HG03175 (cell line): ENCODE measurements at regions not wholly inside any gene's neighbourhood (a gene's known extent, or its start where the extent isn't known, plus 50 kb on each side); places are given as distances from the start of the nearest gene placed in this dataset.

Source experiments
- ATAC-seq: cut with Tn5 transposase; IDR thresholded peaks from one replicate; pipeline ENCODE4 v1.9.1; 2021; ENCODE audit warnings: mild to moderate bottlenecking, moderate library complexity; ENCODE audit not compliant: unreplicated experiment

DNA sequence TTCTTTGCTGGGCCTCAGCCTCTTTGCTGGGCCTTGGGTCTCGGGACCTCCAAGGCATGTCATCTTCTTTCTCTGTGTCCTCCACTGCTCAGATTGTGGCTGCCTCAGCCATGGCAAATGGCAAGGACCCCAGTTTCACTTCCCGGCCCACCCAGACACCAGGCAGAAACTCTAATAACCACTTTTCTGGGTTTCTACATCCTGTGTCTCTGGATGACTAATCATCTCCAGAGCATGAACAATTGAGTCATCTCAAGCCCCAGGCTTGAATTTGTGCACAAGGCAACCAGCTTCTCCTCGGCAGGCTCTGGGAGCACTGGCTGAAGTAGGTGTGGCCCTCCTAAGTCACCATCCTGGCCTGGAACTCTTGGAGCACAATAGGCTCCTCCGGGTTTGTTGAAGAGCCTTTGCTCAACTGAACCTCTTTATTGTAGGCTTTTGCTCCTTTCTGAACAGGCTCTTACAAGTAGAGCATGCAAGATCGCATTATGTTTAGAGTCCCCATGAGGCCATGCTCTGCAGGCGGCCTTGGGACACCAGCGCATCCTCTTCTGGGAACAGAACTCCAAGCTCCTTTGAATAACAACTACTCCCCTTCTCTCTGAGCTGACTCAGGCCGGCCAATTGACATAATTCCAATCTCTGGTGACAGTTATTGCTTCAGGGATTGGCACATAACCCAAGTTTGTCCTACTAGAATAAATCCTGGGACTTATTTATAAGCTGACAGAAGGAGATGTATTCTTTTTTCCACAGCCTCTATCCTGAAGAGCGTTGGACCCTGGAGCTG lies 218.1 kb downstream of the WDR11 start:
- peak; percentile 87 for ATAC-seq

DNA sequence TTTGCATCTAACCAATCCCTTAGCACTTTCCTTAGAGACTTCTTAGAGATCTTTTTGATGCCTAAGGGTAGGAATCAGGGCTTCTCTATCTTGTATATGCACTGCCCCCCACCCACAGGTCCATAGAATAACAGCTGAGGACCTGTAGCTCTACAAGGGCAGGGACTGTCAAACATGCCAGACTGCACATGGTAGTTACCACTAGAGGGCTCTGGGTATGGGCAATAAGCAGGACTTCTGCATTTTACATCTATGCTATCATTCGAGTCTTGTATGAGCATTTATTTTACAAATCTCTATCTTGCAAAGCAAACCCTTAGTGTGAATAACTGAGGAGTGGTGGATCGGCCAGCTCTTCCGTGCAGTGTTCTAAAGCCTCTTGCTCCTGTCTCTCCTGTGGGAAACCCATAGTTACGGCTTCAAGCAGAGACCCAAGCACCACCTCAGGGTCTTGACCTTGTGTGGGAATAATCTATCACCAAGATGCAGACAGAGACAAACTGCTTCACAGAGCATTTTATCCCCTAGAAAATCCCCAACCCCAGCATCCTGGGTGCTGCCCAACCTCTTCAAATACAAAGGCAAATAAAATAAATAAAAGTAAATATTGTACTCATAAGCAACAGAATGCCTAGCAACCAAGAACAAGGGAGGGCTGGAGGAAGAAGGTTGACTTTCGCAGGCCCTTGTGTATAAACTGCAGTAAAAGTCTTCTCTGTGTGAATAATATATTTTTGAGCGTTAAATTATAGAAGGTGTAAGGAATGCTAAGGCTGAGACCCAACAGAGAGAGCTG lies 219.3 kb downstream of the WDR11 start:
- no peak for ATAC-seq

DNA sequence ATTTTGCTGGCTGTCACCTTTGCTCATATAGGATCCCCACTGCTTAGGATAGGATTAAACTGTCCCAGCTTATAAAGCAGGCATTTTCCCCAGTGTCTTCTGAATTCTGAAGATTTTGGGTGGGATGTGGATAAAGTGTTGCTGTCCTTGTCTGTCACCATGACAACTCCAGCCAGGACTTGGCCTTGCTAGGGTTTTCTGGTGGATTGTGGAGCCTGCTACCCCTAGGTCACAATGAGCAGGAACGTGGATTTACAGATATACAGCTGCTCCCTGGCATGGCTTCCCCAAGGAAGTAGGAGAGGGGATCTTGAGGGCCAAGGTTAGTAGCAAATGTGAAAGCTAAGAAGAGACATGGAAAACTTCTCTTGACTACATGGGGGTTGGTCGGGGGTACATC lies 220.7 kb downstream of the WDR11 start:
- no peak for ATAC-seq

DNA sequence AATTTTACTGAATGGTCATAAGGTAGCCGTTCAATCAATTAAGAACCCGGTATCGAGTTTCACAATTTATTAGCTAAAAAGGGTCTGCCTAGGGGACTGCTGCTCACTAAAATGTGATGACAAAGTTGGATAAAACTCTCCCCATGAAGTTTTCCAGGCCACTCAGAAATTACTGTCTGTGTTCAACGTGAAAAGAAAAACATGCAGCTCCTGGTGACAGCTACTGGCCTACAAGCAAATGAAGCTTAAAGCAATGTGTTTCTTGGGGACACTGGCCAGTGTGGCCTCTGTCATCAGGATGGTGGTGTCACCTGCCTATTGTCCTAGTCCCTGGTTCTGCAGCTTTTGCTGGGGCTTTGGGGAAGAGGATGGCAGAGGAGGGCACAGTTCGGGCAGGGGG lies 222.6 kb downstream of the WDR11 start:
- no peak for ATAC-seq

DNA sequence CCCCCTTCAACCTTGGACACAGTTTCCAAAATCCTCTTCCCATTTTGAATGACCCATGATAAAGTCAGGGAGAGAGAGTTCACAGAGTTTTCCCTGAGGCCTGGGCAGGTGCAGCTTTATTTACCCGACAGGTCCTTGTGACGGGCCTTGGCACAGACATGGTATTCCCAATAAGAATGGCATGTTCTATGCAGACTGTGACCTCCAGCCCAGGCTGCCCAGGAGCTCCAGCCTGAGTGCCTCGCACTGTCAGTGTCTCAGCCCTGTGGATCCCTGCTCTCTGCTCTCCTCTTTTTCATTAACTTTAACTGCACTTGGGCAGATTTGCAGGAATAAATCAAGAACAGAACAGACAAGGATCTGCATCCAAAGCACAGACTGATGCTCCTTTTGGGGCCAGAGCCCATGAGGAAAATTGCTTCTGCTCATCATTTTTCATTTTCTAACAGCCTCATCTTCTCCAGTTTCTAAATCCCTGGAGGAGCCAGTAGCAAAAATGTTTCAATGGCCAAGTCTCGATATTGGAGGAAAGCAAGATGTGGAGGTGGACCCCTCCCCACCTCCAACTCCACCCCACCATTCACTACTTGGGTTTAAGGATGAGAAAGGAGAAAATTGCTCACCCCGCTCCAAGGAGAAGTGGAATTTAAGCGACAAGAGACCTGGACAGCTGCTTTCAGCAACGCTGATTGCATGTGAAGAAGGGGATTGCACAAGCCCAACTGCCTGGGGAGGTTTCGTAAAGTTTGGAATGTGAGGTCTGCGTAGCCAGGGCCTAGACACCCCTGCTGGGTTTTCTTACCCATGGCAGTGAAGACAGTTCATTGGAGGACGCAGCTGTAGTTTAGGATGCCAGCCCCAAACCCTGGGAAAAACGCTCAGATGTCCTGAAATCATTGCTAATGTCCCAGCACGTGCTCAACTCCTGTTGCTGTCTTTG lies 225.9 kb downstream of the WDR11 start:
- ATAC-seq: no peak

DNA sequence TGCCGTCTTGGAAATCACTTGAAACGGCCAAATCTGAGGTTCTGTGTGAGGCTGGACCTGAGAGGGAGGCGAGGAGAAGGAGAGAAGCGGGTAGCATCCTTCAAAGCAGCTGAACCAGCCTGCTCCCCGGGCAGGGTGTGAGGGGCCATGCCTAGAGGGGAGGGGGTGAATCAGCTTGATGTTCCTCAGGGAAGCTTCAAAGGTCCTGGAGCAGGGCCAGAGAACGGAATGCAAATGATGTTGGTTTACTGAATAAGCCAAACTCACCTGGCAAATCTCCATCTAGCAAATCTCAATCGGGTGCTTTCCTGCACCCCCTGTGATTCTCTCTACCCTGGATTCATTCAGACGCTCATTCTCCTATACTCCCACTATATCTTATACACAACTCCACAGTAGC lies 226.9 kb downstream of the WDR11 start:
- no peak for ATAC-seq

DNA sequence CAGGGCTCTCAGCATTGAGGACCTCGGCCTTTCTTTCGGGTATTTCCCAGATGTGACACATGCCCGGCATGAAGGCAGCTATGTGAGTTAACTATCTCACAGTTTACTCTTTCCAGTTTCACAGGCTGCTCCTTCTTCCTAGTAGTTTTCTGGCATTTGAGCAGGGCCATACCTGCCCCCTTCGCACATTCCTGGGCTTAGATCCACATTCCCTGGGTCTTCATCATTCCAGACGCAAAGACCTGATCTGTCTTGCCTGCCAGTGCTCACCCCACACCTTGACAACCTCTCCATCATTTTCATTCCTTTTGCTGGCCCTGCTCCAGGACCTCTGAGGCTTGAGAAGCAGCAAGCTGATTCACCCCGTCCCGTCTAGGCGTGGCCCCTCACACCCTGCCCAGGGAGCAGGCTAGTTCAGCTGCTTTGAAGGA lies 227.5 kb downstream of the WDR11 start:
- no peak for ATAC-seq

DNA sequence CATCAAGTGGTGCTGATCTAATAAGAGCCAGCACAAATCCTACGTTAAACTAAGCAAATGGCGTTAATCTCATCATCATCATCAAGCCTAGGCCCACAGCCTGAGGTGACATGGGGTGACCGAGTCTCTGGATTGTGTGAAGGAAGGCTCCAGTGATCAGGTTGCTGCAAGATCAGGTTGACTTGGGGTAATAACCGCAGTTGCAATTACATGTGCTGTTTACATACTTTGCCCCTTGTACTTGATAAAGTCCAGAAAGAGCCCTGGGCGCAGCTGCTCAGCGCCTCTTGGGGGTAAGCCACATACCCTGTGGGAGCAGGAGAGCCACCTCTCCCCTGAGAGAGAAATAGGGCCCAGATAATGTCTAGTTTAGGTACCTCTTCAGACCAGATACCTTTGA lies 228.1 kb downstream of the WDR11 start:
- ATAC-seq: no peak

DNA sequence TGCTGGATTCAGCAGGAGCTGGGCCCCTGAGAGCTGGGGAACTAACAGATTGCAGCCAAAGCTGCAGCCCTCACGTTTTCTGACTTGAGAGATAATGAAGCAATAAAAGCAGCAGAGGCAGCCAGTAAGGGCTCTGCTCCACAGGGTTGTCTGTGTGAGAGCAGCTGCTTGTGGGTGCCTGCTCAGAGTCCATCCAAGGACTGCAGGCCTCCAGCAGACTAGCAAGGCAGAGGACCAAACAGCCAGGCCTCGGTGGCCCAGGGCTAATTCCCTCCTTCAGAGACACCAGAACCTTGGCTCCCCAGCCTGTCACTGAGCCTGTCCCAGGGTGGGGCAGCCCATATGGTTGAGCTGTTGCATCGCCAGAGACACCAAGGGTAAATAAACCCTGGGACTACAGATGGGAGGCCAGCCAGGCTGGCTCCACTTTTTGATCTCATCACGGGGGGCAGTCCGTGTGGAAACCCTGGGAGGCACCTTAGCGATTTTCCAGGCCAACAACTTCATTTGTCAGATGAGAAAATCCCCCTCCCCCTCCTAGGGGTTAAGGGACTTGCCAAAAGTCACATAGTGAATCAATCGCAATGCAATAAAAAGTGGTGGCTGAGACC lies 229.2 kb downstream of the WDR11 start:
- no peak for ATAC-seq

DNA sequence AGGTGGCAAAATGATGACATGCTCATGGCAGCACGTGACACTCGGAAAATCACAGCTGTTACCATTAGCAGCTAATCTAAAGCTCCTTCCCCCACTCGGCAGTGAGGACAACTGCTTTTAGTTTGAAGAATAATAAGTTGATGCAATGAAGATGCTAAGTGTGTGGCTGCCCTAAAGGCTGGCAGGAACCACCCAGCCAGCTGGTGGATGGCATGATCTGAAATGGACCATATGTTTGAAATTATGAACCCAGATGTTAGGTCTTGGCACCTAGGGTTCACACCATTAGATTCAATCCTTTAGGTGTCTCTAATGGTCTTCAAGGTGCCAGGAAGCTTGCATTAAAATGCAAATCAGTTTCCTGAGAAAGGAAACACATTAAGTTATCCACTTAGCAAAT lies 230.1 kb downstream of the WDR11 start:
- no peak for ATAC-seq

DNA sequence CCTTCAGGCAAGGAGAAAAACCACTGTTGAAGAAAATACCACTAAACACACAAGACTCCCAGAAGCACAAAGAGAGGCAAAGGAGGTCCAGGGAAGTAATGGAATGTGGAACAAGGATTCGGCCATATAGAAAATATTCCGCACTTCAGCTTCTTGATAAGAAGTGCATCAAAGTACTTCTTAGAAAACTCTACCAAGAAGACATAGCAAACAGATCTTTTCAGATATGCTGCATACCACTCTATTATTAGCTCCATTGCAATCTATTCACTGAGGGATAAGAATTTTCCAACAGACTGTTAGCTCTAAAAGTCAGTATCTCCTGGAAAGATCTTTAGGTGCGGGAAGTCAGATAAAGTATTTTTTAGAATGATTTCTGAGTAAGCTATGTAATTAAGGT lies 231.8 kb downstream of the WDR11 start:
- no peak for ATAC-seq

DNA sequence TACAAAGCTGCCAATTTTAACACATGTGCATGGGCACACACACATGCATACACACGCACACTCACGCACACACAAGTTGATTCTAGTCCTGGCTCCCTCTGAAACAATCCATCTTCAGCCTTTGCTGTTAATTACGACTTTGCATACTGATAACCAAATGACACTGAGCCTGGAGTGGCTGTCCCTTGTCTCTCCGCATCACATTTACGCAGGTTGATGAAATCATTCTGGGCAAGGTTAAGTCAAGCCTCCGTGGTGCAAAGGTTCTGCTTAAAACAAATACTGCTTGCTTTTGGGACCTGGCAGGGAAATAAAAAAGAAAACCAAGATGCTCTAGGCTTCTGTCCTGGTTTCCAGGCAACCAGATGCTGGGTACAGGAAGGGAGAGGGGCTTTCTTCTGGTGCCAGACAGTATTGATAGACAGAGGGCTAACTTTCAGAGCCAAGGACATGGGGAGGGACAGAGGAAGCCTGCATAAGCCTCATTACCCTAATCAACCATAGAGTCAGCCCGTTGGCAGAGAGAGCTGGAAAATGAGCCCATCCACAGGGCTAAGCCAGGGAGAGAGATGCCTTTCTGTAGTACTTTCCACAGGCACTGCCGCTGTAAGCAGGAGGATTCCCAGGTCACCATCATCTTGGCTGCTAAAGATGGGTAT lies 233.0 kb downstream of the WDR11 start:
- ATAC-seq: no peak

DNA sequence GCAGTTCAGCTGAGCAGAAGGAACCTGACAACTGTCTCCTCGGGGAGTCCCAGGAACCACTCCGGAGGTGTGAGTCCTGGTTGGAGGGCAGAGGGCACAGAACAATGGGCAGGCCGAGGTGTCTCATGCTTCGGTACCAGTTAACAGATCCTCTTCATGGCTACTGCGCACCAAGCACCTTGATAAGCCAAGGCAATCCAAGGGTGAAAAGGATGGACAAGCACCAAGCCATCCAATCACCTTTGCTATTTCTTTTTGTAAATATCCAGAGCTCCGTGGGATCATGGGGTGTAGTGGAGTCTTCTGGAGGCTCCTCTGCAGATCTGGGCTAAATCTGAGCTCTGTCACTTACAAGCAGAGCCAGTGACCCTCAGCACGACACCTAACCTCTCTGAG lies 233.5 kb downstream of the WDR11 start:
- ATAC-seq: no peak

DNA sequence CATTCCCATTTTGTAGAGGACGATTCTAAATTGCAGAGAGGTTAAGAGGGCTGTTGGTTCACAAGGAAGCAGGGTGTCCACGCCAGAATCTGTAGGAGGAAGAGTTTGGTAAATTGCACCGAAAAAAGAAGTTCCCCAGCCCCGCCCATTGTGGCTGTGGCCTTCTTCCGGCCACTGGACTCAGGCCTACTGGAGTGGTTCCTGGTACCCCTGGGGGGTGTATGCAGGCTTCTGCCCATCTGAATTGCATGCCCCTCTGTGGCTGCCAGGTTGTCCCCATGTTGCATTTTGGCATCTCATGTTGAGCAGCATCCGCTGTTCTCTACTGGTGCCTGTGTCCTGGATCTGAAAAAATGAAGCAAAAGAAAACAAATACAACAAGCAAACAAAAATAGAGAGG lies 234.2 kb downstream of the WDR11 start:
- ATAC-seq: no peak

DNA sequence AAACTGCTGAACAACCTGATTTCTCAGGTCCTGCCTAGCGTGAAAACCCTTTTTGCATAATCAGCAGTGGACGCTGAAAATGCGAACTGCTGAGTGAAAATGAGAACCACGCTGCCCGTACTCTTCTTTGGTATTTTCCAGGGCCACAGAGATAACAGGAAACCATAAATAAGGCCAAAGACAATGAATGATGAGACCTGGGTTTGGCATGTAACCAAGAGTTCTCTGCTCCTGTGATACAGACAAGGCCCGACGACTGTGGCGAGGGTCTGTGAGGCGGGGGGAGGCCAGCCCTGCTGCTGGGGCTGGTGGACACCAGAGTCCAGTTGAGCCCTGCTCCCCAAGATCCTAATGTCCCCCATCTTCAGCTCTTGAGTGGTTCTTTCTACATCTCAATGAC lies 236.0 kb downstream of the WDR11 start:
- no peak for ATAC-seq

DNA sequence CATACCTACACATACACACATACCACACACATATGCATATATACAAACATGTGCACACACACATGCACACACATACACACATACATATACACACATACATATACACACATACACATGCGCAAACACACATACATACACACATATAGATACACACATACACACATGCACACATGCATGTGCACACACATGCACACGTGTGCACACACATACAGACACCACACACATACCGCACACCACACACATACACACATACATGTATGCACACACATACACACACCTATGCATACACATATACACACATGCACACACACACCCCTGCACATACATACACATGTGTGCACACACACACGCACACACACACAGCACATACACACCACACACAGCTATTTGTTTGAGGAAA lies 236.5 kb downstream of the WDR11 start:
- ATAC-seq: no peak

DNA sequence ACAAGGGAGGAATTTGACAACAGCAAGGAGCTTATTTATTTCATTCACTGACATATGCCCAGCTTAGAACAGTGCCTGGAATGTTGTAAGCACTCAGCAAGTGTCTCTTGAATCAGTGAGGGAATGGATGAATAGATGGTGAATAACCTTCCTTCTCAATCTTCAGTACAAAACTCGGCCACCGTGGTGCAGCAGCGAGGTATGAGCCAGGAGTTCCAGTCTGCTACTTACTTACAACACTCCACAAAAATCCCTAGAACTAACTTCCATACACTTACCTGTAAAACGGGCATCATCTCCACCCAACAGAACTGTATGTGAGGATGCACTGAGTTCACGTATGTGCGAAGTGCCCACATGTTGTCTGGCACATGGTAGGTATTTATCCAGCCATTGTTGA lies 237.4 kb downstream of the WDR11 start:
- ATAC-seq: no peak

DNA sequence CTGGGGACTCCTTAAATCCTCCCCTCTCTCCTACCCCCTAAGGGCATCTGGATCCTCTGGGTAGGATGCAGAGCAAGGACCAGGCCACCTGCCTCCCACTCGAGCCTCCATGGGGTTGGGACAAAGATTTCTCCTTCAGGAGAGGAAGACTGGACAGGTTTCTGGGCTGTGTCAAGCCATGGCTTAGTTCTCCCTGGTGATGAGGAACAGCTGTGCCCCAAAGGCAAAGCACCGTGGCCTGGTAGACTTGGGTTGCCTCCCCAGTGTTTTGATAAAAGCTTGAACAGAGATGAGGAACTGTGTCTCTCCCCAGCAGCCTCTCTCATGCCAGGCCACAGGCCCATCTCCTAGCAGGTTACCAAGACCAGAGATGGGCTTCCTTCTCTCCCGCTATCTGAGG lies 238.3 kb downstream of the WDR11 start:
- ATAC-seq: no peak

DNA sequence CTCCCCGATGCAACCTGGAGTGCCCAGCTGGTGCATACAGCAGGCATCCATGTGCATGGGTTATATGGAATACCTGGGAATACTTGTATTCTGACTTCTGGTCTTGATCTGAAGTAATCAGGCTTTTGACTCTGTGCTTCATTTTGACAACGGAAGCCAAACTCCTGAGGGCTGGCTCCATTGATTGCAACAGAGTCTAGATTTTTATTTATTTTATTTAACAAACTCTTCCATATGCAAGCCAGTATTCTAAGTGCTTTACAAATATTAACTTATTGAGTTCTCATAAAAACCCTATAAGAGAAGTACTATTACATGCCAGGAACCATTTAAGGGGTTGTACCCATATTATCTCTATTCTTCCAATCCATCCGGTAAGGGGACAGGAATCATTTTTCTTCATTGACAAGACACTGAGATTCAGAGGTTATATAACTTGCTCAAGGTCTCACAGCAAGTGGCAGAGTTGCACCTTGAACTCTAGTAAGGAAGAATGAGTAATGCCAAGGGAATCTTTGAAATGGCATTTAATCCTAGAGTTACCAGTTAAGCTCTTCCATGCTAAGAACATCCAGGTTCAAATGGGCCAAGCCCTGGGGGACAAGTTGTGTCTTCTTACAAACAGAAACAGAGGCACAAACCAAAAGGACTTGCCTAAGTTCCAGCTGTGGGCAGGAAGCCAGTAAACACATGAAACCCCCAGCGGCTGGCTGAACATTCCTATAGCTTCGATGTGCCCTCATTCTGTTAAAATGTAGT lies 241.0 kb downstream of the WDR11 start:
- ATAC-seq: no peak

DNA sequence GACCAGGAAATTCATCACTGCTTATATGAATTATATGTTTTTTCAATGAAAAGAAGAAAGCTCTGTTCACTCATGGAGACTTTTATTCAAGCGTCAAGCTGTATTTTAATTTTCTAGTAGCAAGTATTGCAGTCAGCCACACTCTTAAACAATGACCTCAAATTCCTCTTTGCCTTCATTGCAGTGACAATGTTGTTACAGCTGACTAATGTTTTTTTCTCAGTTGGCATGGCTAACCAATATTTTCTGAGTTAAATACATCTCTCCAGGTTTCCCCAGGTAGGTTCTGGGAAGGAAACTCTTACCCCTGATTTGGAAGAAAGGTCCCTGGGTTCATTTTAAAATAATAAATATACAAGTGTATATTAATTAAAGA lies 241.5 kb downstream of the WDR11 start:
- no peak for ATAC-seq
